Ishikawa (cell line): ENCODE measurements at regions not wholly inside any gene's neighbourhood (a gene's known extent, or its start where the extent isn't known, plus 50 kb on each side); places are given as distances from the start of the nearest gene placed in this dataset.

Experiments used
- EGR1 ChIP-seq: IDR thresholded peaks from 2 replicates; pipeline ENCODE4 v1.6.1; 2012
- TAF1 ChIP-seq: IDR thresholded peaks from 2 replicates; pipeline ENCODE4 v1.6.1; 2012; ENCODE audit warnings: low read depth, mild to moderate bottlenecking
- TF ChIP-seq, protein P1 (sequence below): IDR thresholded peaks from 2 replicates; pipeline ENCODE4 v1.6.1; 2012; ENCODE audit warnings: low read depth, mild to moderate bottlenecking

- TF ChIP-seq TAF1 (no peak), EGR1 (no peak)
- TF ChIP-seq, protein P1, sequence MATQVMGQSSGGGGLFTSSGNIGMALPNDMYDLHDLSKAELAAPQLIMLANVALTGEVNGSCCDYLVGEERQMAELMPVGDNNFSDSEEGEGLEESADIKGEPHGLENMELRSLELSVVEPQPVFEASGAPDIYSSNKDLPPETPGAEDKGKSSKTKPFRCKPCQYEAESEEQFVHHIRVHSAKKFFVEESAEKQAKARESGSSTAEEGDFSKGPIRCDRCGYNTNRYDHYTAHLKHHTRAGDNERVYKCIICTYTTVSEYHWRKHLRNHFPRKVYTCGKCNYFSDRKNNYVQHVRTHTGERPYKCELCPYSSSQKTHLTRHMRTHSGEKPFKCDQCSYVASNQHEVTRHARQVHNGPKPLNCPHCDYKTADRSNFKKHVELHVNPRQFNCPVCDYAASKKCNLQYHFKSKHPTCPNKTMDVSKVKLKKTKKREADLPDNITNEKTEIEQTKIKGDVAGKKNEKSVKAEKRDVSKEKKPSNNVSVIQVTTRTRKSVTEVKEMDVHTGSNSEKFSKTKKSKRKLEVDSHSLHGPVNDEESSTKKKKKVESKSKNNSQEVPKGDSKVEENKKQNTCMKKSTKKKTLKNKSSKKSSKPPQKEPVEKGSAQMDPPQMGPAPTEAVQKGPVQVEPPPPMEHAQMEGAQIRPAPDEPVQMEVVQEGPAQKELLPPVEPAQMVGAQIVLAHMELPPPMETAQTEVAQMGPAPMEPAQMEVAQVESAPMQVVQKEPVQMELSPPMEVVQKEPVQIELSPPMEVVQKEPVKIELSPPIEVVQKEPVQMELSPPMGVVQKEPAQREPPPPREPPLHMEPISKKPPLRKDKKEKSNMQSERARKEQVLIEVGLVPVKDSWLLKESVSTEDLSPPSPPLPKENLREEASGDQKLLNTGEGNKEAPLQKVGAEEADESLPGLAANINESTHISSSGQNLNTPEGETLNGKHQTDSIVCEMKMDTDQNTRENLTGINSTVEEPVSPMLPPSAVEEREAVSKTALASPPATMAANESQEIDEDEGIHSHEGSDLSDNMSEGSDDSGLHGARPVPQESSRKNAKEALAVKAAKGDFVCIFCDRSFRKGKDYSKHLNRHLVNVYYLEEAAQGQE: no peak
Observed at GRCh38 chrX:45830343-45830742, 629.7 kb upstream of the DIPK2B start.
